ENCODE measurements at regions not wholly inside any gene's neighbourhood (a gene's known extent, or its start where the extent isn't known, plus 50 kb on each side); places are given as distances from the start of the nearest gene placed in this dataset.

- no peaks in the 10 kb centered on the region for H3K9me3 Mint-ChIP-seq
These were observed 1442.8 kb upstream of the ALCAM start for GRCh38 chr3:103923907-103924306.

DNA sequence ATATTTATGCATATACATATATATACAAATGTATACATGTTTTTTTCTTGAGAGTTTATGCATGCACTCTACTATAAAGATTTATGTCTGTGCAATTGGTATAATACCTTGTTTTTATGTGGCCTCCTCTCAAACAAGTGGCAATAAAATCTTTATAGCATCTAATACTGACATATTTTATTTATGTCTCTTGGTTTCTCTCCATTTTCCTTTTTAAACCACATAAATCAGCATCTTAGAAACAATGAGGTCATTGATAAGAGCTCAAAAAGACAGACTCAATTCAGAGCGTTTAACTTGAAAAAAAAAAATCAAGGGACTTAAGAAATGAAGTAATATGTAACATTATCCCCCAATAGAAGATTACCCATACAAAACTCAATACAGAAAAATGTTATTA lies 1442.2 kb upstream of the ALCAM start:
- DNase-seq (ENCODE audit: low spot score), result no peak
- no peak overlapping the region for H3K27ac ChIP-seq
- H3K36me3 ChIP-seq, result no peaks in the 10 kb centered on the region
- no peaks in the 10 kb centered on the region for H3K9me3 Mint-ChIP-seq
- no peak overlapping the region for H2AFZ ChIP-seq (replicated peaks)
- H3K9me3 ChIP-seq (ENCODE audit: low read depth), result no peaks in the 10 kb centered on the region
- no peaks in the 10 kb centered on the region for H3K27me3 ChIP-seq
- no peak overlapping the region for H3K4me3 Mint-ChIP-seq
- no peaks in the 10 kb centered on the region for H3K79me2 ChIP-seq (ENCODE audit: low read depth)
- no peak overlapping the region for H3K9ac ChIP-seq
- H3F3A ChIP-seq (ENCODE audit: low read depth), result no peaks in the 10 kb centered on the region
- H3K27ac Mint-ChIP-seq, result no peak overlapping the region
- H3K4me1 ChIP-seq, result no peaks in the 10 kb centered on the region
- H3K4me3 ChIP-seq, result no peak overlapping the region
- no peaks in the 10 kb centered on the region for H4K20me1 ChIP-seq (ENCODE audit: low read depth)
- TF ChIP-seq EZH2phosphoT487 (IDR thresholded peaks at IDR 0.05) (no peak), EZH2 (IDR thresholded peaks at IDR 0.05) (no peak)
- TF ChIP-seq, protein P1, sequence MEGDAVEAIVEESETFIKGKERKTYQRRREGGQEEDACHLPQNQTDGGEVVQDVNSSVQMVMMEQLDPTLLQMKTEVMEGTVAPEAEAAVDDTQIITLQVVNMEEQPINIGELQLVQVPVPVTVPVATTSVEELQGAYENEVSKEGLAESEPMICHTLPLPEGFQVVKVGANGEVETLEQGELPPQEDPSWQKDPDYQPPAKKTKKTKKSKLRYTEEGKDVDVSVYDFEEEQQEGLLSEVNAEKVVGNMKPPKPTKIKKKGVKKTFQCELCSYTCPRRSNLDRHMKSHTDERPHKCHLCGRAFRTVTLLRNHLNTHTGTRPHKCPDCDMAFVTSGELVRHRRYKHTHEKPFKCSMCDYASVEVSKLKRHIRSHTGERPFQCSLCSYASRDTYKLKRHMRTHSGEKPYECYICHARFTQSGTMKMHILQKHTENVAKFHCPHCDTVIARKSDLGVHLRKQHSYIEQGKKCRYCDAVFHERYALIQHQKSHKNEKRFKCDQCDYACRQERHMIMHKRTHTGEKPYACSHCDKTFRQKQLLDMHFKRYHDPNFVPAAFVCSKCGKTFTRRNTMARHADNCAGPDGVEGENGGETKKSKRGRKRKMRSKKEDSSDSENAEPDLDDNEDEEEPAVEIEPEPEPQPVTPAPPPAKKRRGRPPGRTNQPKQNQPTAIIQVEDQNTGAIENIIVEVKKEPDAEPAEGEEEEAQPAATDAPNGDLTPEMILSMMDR (IDR thresholded peaks at IDR 0.05), result no peak
- peaks cover 5% of the 10 kb centered on the region for H3K4me1 Mint-ChIP-seq
- H3K27me3 Mint-ChIP-seq (ENCODE audit: insufficient read depth, low read depth), result no peaks in the 10 kb centered on the region
- no peaks in the 10 kb centered on the region for H3K36me3 Mint-ChIP-seq
- H3K4me2 ChIP-seq, result no peak overlapping the region

More at GRCh38 chr3:103923907-103924306, 1442.8 kb upstream of the ALCAM start:
- TF ChIP-seq, protein P1 (IDR thresholded peaks at IDR 0.05), result no peak
- no peak for TF ChIP-seq EZH2 (IDR thresholded peaks at IDR 0.05)
- TF ChIP-seq EZH2phosphoT487 (IDR thresholded peaks at IDR 0.05), result no peak
- Mint-ChIP-seq H3K27me3 (ENCODE audit: insufficient read depth, low read depth) (no peaks in the 10 kb centered on the region), H3K36me3 (no peaks in the 10 kb centered on the region), H3K4me1 (peaks cover 5% of the 10 kb centered on the region), H3K4me3 (no peak overlapping the region), H3K27ac (no peak overlapping the region)
- no peaks in the 10 kb centered on the region for H3K4me1 ChIP-seq
- H3K36me3 ChIP-seq, result no peaks in the 10 kb centered on the region
- no peaks in the 10 kb centered on the region for H3F3A ChIP-seq (ENCODE audit: low read depth)
- H3K4me3 ChIP-seq, result no peak overlapping the region
- H4K20me1 ChIP-seq (ENCODE audit: low read depth), result no peaks in the 10 kb centered on the region
- no peak overlapping the region for H3K9ac ChIP-seq
- DNase-seq (ENCODE audit: low spot score), result no peak
- H3K9me3 ChIP-seq (ENCODE audit: low read depth), result no peaks in the 10 kb centered on the region
- no peak overlapping the region for H2AFZ ChIP-seq (replicated peaks)
- no peak overlapping the region for H3K27ac ChIP-seq
- no peaks in the 10 kb centered on the region for H3K79me2 ChIP-seq (ENCODE audit: low read depth)
- H3K27me3 ChIP-seq, result no peaks in the 10 kb centered on the region
- H3K4me2 ChIP-seq, result no peak overlapping the region

- H3K9ac ChIP-seq, result no peak overlapping the region
- no peaks in the 10 kb centered on the region for H3K9me3 ChIP-seq (ENCODE audit: low read depth)
- no peak overlapping the region for H3K27ac Mint-ChIP-seq
- H3K36me3 Mint-ChIP-seq, result no peaks in the 10 kb centered on the region
- no peak overlapping the region for H2AFZ ChIP-seq (replicated peaks)
- no peaks in the 10 kb centered on the region for H3K9me3 Mint-ChIP-seq
- H3K27me3 Mint-ChIP-seq (ENCODE audit: insufficient read depth, low read depth), result no peaks in the 10 kb centered on the region
- no peak overlapping the region for H3K27ac ChIP-seq
- H4K20me1 ChIP-seq (ENCODE audit: low read depth), result no peaks in the 10 kb centered on the region
- no peak overlapping the region for H3K4me3 Mint-ChIP-seq
- H3K4me1 Mint-ChIP-seq, result peaks cover 5% of the 10 kb centered on the region
- no peak overlapping the region for H3K4me3 ChIP-seq
- peak; percentile 18 for DNase-seq (ENCODE audit: low spot score)
- H3K4me2 ChIP-seq, result no peak overlapping the region
- H3K79me2 ChIP-seq (ENCODE audit: low read depth), result no peaks in the 10 kb centered on the region
- H3K27me3 ChIP-seq, result no peaks in the 10 kb centered on the region
- no peak for TF ChIP-seq EZH2phosphoT487 (IDR thresholded peaks at IDR 0.05)
- TF ChIP-seq, protein P1 (IDR thresholded peaks at IDR 0.05), result no peak
- no peaks in the 10 kb centered on the region for H3F3A ChIP-seq (ENCODE audit: low read depth)
- no peaks in the 10 kb centered on the region for H3K4me1 ChIP-seq
- no peaks in the 10 kb centered on the region for H3K36me3 ChIP-seq
These were observed 1439.8 kb upstream of the ALCAM start for GRCh38 chr3:103926936-103927335.

Measured in neural progenitor cell (in vitro differentiated cells).